GM18519 (cell line): ENCODE measurements at regions not wholly inside any gene's neighbourhood (a gene's known extent, or its start where the extent isn't known, plus 50 kb on each side); places are given as distances from the start of the nearest gene placed in this dataset.

Experiments
- ATAC-seq: cut with Tn5 transposase; IDR thresholded peaks from one replicate; pipeline ENCODE4 v1.9.1; 2021; ENCODE audit warnings: mild to moderate bottlenecking, moderate library complexity; ENCODE audit not compliant: unreplicated experiment, low FRiP score

GRCh38 chr20:9981829-9982228 lies 53.0 kb upstream of the ANKEF1 start:
- ATAC-seq, result no peak

DNA sequence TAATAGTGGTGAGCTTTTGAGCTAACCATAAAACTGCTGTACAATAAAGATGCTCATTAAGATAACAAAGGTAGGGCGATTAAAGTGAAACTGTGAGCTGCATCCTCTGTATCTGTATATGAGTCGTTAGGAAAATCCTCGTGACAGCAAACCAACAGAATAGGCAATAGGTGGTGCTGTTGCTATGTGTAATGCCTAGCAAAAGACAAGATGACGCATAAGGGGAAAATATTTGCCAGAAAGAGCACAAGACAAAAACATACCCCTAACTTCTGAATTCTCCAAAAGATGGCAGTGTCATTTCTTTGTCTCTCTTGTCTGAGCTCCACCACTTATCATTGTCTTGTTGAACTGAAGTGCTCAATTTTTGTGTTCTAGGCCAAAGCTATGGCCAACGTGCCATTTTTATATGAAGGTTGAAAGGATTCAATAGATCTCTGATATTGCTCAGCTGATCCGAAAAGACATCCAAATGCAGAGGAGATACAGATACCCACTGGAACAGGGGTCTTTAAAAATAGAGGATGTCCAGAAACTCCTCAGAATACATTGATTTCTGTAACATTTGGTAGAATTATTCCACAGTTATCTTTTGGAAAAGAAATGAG lies 56.3 kb upstream of the ANKEF1 start:
- peak; percentile 96 for ATAC-seq

DNA sequence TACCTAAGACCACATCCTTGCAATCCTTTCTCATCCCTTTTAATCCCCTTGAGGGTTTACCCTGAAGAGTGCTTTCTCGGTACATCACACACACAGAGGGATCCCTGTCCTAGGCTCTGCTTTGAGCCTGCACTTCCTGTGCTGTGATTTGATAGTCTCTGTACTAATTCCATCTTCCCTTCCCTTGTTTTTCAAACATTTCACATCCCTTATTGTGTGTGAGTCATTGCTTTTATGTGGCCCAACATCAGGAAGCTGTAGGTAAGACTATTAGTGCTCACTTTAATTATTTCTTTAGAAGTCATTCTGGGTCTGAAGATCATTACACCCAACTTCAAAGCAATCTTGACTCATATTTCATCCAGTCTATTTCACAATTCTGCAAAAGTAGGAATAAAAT lies 57.2 kb upstream of the ANKEF1 start:
- ATAC-seq, result no peak

GRCh38 chr20:9974324-9974723 lies 60.5 kb upstream of the ANKEF1 start:
- no peak for ATAC-seq

DNA sequence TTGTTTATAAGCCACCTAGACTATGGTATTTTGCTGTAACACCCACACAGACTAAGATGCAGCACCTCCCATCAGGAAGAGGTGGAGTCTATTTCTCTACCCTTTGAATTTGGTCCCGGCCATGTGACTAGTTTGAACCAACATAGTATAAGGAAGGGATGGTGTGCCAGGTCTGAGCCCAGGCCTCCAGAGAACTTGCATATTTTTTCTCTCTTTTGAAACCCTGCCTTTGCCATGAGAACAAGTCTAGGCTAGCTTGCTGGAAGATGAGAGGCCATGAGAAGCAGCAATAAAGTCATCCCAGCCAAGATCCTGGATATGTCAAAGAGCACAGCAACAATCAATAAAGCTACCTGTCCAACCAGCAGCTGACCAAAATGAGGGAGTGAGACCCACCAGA lies 63.0 kb upstream of the ANKEF1 start:
- no peak for ATAC-seq

DNA sequence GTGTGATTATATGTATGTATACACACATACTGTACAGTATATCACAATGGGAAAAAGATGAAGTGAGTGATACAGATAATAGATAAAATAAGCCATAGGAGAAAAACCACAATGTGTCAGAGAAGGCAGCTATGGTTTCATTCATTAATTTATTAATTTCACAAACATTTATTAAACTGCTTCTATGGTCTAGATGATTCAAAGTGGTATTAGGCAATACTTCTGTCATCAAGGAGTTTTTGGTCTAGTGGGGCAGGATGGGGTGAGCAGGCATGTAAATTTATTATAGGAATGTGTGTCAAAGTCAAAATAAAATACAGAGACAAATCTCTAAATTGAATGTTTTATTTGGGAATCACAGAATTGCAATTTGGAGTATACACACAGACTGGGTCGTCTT lies 65.2 kb upstream of the ANKEF1 start:
- no peak for ATAC-seq

GRCh38 chr20:9968015-9968414 lies 66.8 kb upstream of the ANKEF1 start:
- ATAC-seq, result no peak

GRCh38 chr20:9966966-9967365 lies 67.8 kb upstream of the ANKEF1 start:
- ATAC-seq, result no peak

GRCh38 chr20:9963029-9963428 lies 71.8 kb upstream of the ANKEF1 start:
- no peak for ATAC-seq

- ATAC-seq, result no peak
Measured at GRCh38 chr20:9958693-9959092, 76.1 kb upstream of the ANKEF1 start.

DNA sequence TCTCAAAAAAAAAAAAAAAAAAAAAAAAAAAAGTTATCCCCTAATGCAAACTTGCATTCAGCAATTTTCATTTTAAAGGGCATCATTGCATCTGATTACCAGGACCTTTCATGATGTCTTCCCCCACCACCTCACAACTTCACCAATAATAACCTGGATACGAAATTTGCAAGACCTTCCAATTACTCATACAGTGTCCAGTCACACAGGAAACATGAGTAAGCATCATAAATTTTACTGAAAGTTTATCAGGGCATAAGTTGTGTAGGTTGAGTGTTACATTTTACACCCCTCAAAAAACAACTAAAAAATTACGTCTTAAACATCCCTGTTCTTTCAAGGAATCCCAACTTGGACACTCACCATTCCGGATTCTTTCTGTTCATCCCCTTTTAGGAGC lies 79.1 kb upstream of the ANKEF1 start:
- ATAC-seq, result no peak

DNA sequence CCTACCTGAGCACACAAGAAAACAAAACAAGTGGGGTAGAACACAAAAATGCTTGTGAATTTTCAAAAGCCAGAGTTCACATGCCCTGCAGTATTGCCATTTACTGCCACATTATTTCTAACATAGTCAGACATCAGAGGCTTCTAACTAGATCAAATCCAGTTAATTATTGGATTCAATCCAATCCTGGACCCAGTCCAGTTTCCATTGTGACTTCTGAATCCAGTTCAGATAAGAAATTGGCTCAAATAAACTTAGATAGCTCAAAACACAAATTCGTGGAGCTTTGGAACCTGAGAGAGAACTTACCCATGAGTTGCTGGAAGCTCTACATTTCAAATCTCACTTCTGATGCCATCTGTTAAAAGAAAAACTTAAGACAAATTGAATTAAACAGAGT lies 85.2 kb upstream of the ANKEF1 start:
- no peak for ATAC-seq

DNA sequence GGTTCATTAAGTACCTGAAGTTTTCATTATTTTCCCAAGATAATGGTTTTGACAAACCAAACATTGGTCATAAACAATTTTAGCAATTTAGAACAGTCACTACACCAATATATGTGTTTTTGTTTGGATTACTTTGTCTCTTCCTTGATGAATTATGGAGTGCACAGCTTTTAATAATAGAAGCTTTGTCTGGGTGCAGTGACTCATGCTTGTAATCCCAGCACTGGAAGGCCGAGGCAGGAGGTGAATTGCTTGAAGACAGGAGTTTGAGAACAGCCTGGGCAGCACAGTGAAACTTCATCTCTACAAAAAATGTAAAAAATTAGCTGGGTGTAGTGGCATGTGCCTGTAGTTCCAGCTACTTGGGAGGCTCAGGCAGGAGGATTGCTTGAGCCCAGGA lies 89.4 kb upstream of the ANKEF1 start:
- no peak for ATAC-seq

DNA sequence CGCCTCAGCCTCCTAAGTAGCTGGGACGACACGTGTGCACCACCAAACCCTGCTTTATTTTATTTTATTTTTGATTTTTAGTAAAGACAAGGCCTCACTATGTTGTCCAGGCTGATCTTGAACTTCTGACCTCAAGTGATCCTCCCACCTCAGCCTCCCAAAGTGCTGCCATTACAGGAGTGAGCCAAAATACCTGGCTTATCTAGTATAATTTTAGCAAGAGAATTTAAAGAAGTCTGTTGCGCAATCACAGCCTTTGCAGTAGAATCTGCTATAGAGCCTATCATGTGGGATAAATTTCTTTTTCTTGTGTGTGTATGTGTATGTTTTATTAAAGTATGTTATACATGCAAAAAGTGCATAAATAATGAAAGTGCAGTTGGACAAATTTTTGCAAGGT lies 92.1 kb upstream of the ANKEF1 start:
- no peak for ATAC-seq

DNA sequence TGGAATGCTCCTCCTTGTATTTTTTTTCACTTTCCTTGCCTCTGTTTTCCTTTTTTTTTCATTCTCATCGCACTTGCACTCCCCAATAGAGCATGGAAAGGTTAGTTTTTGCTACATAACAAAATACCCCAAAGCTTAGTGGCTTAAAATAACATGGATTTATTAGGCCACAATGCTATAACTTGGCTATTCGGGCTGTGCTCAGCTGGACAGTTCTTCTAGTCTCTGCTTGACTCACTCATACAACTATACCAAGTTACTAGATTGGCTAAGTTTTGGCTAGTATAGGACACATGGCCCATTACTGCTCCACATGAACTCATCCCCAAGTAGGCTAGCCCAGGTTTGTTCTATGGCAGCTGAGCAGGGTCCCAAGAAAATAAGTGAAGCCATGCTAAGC lies 94.5 kb upstream of the ANKEF1 start:
- ATAC-seq, result no peak

GRCh38 chr20:9939231-9939630 lies 95.6 kb upstream of the ANKEF1 start:
- ATAC-seq, result no peak

DNA sequence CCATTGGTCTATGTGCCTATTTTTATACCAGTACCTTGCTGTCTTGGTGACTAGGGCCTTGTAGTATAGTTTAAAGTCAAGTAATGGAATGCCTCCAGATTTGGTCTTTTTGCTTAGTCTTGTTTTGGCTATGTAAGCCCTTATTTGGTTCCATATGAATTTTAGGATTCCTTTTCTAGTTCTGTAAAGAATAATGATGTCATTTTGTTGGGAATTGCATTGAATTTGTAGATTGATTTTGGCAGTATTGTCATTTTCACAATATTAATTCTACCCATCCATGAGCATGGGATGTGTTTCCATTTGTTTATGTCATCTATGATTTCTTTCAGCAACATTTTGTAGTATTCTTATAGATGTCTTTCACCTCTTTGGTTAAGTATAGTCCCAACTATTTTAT lies 96.4 kb upstream of the PAK5 start:
- ATAC-seq, result no peak

DNA sequence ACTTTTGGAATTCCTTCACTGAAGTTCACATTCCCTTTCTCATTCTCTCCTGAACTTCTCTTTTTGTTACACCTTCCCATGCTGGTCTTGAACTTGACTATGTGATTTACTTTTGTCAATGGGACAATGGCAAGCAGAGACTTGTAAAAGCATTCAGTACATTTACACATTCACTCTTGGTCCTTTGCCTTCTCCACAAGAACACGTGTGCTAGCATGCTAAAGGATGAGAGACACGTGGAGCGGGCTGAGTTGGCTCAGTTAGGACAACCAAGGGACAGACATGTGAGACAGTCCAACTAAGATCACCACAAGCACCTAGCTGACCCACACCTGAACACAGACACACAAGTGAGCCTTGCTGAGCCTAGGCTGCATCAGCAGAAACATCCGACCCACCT lies 91.3 kb upstream of the PAK5 start:
- ATAC-seq, result no peak

- ATAC-seq, result no peak
Measured at GRCh38 chr20:9928955-9929354, 90.1 kb upstream of the PAK5 start.

DNA sequence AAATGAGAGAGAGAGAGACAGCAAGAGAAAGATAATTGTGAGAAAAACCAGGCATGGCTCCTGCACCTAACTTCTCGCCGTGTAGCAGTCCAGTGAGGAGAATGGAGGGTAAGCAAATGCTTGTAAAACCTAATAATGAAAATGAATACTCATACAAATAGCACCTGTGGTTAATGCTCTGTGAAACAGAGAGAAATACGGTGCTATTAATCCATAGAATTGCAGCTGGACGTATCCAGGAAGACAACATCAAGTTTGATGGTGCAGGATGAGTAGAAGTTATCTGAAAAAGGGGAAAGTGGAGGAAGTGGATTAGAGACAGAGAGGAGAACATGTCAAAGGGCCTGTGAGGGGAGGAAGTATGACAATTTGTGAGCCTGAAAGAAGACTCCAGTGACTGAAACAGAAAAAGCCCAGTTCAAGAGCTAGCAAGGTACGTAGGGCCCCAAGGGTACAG lies 89.4 kb upstream of the PAK5 start:
- peak; percentile 88 for ATAC-seq

DNA sequence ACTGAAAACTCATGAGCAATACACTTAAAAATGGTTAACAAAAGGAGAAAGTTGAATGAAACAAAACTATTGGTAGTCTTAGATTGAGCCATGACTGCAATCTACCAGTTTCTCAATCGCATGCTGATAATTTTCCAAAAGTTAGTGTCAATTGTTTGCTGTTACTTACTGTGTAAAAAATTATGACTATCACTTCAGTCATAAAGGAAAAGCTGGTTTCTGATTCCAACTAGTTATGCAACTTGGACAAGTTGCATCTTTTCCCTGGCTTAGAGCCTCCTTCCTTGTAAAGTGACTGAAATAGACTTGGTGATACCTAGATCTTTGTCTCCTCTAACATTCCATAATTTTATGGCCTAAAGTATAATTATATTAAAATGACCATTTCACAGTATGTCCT lies 88.3 kb upstream of the PAK5 start:
- ATAC-seq, result no peak

DNA sequence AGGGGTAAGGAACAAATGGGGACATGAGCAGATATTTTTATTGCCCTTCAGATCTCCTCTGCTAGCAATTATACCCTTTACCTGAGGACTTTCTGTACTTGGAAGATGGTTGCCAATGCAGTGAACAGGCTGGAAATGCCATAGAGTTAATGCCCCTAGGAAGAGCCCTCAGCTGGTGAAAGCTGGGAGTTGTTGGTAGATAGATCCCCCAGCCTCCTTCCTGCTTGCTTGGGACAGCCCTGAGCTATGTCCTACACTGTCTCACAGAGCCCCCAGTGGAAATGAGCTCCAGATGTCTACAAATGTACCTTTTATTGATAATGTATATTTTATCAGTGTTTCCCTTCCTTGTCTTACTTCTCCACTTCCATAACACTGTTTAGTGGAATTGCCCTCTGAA lies 87.6 kb upstream of the PAK5 start:
- ATAC-seq, result no peak

DNA sequence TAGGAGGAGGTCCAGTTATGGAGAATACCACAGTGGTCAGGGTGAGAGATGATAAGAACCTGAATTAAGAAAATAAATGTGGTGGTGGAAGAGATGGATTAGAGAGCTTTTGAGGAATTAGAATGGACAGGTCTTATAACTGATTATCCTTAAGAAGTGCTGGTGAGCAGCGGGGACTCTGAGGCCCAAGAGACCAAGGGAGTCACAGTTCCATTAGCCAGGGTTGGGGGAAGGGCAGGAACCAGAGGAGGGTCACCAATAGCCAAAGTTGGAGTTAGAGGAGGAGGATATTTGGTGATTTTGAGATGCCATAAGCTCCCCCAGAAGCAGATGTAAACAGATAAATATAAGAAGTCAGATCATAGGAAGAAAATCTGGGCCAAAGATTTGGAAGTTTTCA lies 87.1 kb upstream of the PAK5 start:
- ATAC-seq, result no peak
